ENCODE measurements at regions not wholly inside any gene's neighbourhood (a gene's known extent, or its start where the extent isn't known, plus 50 kb on each side); places are given as distances from the start of the nearest gene placed in this dataset.

- Histone ChIP-seq H3K9me3 (ENCODE audit: control extremely low read depth in 1 of 3, control insufficient read depth in 2 of 3, insufficient read depth in 1 of 3, low read length in 2 of 3) (no peaks in the 10 kb centered on the region), H3K9ac (ENCODE audit: low read length) (no peak overlapping the region), H3K27ac (ENCODE audit: low read length in 2 of 2) (no peak overlapping the region), H3K4me1 (ENCODE audit: control insufficient read depth in 2 of 2, insufficient read depth in 2 of 2, low read length in 2 of 2) (peaks cover 0 to 4% of the 10 kb centered on the region in 2 donors), H3K4me2 (replicated peaks; ENCODE audit: low read depth, low read length, poor library complexity, severe bottlenecking) (no peak overlapping the region), H3K4me3 (ENCODE audit: control extremely low read depth in 1 of 5, extremely low read depth in 1 of 5, insufficient read depth in 1 of 5, low read depth in 2 of 5, low read length in 4 of 5) (no peak overlapping the region), H3K27me3 (replicated peaks in 1 of 4; ENCODE audit: control extremely low read depth in 1 of 4, control insufficient read depth in 3 of 4, insufficient read depth in 4 of 4, low read length in 3 of 4) (no peaks in the 10 kb centered on the region), H4K20me1 (ENCODE audit: control insufficient read depth, insufficient read depth, low read length, poor library complexity, severe bottlenecking) (no peaks in the 10 kb centered on the region), H3K79me2 (ENCODE audit: control insufficient read depth, insufficient read depth, low read length) (no peaks in the 10 kb centered on the region), H2AFZ (ENCODE audit: insufficient read depth, low read depth, low read length, poor library complexity, severe bottlenecking) (no peak overlapping the region), H3K36me3 (replicated peaks in 1 of 2; ENCODE audit: control extremely low read depth in 1 of 2, control insufficient read depth in 1 of 2, extremely low read depth in 1 of 2, insufficient read depth in 2 of 2, low read length in 1 of 2) (no peaks in the 10 kb centered on the region)
- Mint-ChIP-seq H3K4me1 (peaks cover 4% of the 10 kb centered on the region), H3K27me3 (peaks cover 3% of the 10 kb centered on the region), H3K4me3 (no peak overlapping the region), H3K27ac (no peak overlapping the region), H3K9me3 (ENCODE audit: insufficient read depth) (peaks cover 7% of the 10 kb centered on the region)
- DNase-seq (no peak), ATAC-seq (ENCODE audit: low read depth) (no peak)
- intact Hi-C loops (cut with micrococcal nuclease): no loop called here
- TF ChIP-seq CTCF (IDR thresholded peaks at IDR 0.05): no peak
- ChIA-PET CTCF (no interaction called here), POLR2A (no interaction called here)
- no CpG with 5 or more reads among the region's 2 CpGs for WGBS (ENCODE audit: insufficient coverage)
Measured at GRCh38 chr10:29776246-29776645, 141.5 kb upstream of the SVIL start.

- TF ChIP-seq CTCF (IDR thresholded peaks at IDR 0.05) (no peak), EZH2 (IDR thresholded peaks at IDR 0.05; ENCODE audit: borderline replicate concordance, insufficient read depth, low read depth, low read length, poor library complexity, severe bottlenecking) (no peak)
- Histone ChIP-seq H3K36me3 (replicated peaks in 1 of 2; ENCODE audit: control extremely low read depth in 1 of 2, control insufficient read depth in 1 of 2, extremely low read depth in 1 of 2, insufficient read depth in 2 of 2, low read length in 1 of 2) (no peaks in the 10 kb centered on the region), H3K4me2 (replicated peaks; ENCODE audit: low read depth, low read length, poor library complexity, severe bottlenecking) (no peak overlapping the region), H2AFZ (ENCODE audit: insufficient read depth, low read depth, low read length, poor library complexity, severe bottlenecking) (no peak overlapping the region), H3K9me3 (ENCODE audit: control extremely low read depth in 1 of 3, control insufficient read depth in 2 of 3, insufficient read depth in 1 of 3, low read length in 2 of 3) (no peaks in the 10 kb centered on the region), H3K4me1 (ENCODE audit: control insufficient read depth in 2 of 2, insufficient read depth in 2 of 2, low read length in 2 of 2) (peaks cover 0 to 4% of the 10 kb centered on the region in 2 donors), H3K27me3 (replicated peaks in 1 of 4; ENCODE audit: control extremely low read depth in 1 of 4, control insufficient read depth in 3 of 4, insufficient read depth in 4 of 4, low read length in 3 of 4) (no peaks in the 10 kb centered on the region), H3K79me2 (ENCODE audit: control insufficient read depth, insufficient read depth, low read length) (no peaks in the 10 kb centered on the region), H3K27ac (ENCODE audit: low read length in 2 of 2) (no peak overlapping the region), H4K20me1 (ENCODE audit: control insufficient read depth, insufficient read depth, low read length, poor library complexity, severe bottlenecking) (no peaks in the 10 kb centered on the region), H3K9ac (ENCODE audit: low read length) (no peak overlapping the region), H3K4me3 (ENCODE audit: control extremely low read depth in 1 of 5, extremely low read depth in 1 of 5, insufficient read depth in 1 of 5, low read depth in 2 of 5, low read length in 4 of 5) (no peak overlapping the region)
- POLR2A ChIA-PET: no interaction called here
- no peak for DNase-seq
- Mint-ChIP-seq H3K27ac (no peak overlapping the region), H3K27me3 (peaks cover 7% of the 10 kb centered on the region), H3K4me1 (peaks cover 4% of the 10 kb centered on the region), H3K9me3 (ENCODE audit: insufficient read depth) (peaks cover 7% of the 10 kb centered on the region), H3K4me3 (no peak overlapping the region)
- ATAC-seq (ENCODE audit: low read depth): no peak
- intact Hi-C loops (cut with micrococcal nuclease): no loop called here
- WGBS (ENCODE audit: insufficient coverage): no CpG with 5 or more reads among the region's 2 CpGs
- CTCF ChIA-PET: no interaction called here
Measured at GRCh38 chr10:29774475-29774874, 139.7 kb upstream of the SVIL start.

Measured in B cell (primary cell).